GM21576 (cell line): ENCODE measurements at regions not wholly inside any gene's neighbourhood (a gene's known extent, or its start where the extent isn't known, plus 50 kb on each side); places are given as distances from the start of the nearest gene placed in this dataset.

Source experiments
- ATAC-seq: cut with Tn5 transposase; IDR thresholded peaks from one replicate; pipeline ENCODE4 v1.9.1; 2021; ENCODE audit warnings: mild to moderate bottlenecking, moderate library complexity; ENCODE audit not compliant: unreplicated experiment

GRCh38 chr2:75787532-75788132, 76.9 kb upstream of the GCFC2 start:
- peak; percentile 47 for ATAC-seq

- ATAC-seq, result no peak
These were observed 64.7 kb upstream of the GCFC2 start for GRCh38 chr2:75775311-75775823.

GRCh38 chr2:75772908-75773630, 62.4 kb upstream of the GCFC2 start:
- ATAC-seq, result no peak

- no peak for ATAC-seq
These were observed 55.1 kb upstream of the GCFC2 start for GRCh38 chr2:75765798-75766197.

GRCh38 chr2:75764611-75765010, 53.9 kb upstream of the GCFC2 start:
- no peak for ATAC-seq
